Naive B cell (primary cell): ENCODE measurements at regions not wholly inside any gene's neighbourhood (a gene's known extent, or its start where the extent isn't known, plus 50 kb on each side); places are given as distances from the start of the nearest gene placed in this dataset.
"Not testable (repeated sequence)": the region's sequence is repeated elsewhere in the genome, so short reads cannot be mapped to it uniquely, and the experiment has no call there.

Source experiments
- ATAC-seq, 2 donors: fragments of 150-1000 bp; cut with Tn5 transposase; 2 replicates each; pipeline ENCODE4 v1.10.0; 2021; ENCODE audit warnings: low read depth in 2 of 2, mild to moderate bottlenecking in 2 of 2, moderate library complexity in 2 of 2
- DNase-seq: peaks from one replicate; pipeline ENCODE4 v3.0.0; 2022
- H3K27ac Mint-ChIP-seq, 6 donors: one replicate each; pipeline ENCODE4 v1.8.0; 2020 to 2022; ENCODE audit warnings: mild to moderate bottlenecking in 6 of 6, mixed read lengths in 6 of 6, moderate library complexity in 5 of 6, inconsistent platforms in 2 of 6
- H3K27me3 Mint-ChIP-seq, 3 donors: one replicate each; pipeline ENCODE4 v1.8.0; 2021 to 2022; ENCODE audit warnings: mixed read lengths in 3 of 3, mild to moderate bottlenecking in 1 of 3
- H3K36me3 Mint-ChIP-seq, 2 donors: one replicate each; pipeline ENCODE4 v1.8.0; 2020 to 2022; ENCODE audit warnings: mixed read lengths in 2 of 2, inconsistent platforms in 1 of 2, mild to moderate bottlenecking in 1 of 2
- H3K4me1 Mint-ChIP-seq, 3 donors: one replicate each; pipeline ENCODE4 v1.8.0; 2020 to 2022; ENCODE audit warnings: mixed read lengths in 3 of 3, inconsistent platforms in 1 of 3, mild to moderate bottlenecking in 1 of 3, moderate library complexity in 1 of 3
- H3K4me3 Mint-ChIP-seq, 8 donors: one replicate each; pipeline ENCODE4 v1.8.0; 2020 to 2022; ENCODE audit warnings: mild to moderate bottlenecking in 8 of 8, mixed read lengths in 8 of 8, moderate library complexity in 8 of 8, inconsistent platforms in 2 of 8
- H3K9me3 Mint-ChIP-seq, 7 donors: one replicate each; pipeline ENCODE4 v1.8.0; 2020 to 2022; ENCODE audit warnings: mixed read lengths in 7 of 7, mild to moderate bottlenecking in 5 of 7, inconsistent platforms in 2 of 7, moderate library complexity in 1 of 7

DNA sequence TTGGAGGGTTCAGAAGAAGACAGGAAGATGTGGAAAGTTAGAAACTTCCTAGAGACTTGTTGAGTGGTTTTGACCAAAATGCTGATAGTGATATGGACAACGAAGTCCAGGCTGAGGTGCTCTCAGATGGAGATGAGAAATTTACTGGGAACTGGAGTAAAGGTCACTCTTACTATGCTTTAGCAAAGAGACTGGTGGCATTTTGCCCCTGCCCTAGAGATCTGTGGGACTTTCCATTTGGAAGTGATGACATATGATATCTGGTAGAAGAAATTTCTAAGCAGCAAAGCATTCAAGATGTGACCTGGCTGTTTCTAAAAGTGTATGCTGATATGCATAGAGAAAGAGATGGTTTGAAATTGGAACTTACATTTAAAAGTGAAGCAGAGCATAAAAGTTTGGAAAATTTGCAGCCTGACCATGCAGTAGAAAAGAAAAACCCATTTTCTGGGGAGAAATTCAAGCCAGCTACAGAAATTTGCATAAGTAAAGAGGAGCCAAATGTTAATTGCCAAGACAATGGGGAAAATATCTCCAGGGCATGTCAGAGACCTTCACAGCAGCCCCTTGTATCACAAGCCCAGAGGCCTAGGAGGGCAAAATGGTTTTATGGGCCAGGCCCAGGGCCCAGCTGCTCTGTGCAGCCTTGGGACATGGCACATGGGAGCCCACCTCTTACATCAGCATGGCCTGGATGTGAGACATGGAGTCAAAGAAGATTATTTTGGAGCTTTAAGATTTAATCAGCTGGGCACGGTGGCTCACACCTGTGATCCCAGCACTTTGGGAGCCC is 63.1 kb upstream of the SLC1A4 start:
- ATAC-seq, DNase-seq, H3K27me3 Mint-ChIP-seq: not testable (repeated sequence)
- Mint-ChIP-seq H3K4me1 (peaks cover 61 to 89% (median 77%) of the 10 kb centered on the region in 3 donors), H3K27ac (peak overlapping the region; percentile 12 to 93 (median 68)), H3K36me3 (peaks cover 14 to 30% of the 10 kb centered on the region in 2 donors), H3K4me3 (peak overlapping the region in 4 of 8 donors; percentile 40 to 71 (median 48)), H3K9me3 (peaks cover 0 to 15% (median 9%) of the 10 kb centered on the region in 7 donors)

DNA sequence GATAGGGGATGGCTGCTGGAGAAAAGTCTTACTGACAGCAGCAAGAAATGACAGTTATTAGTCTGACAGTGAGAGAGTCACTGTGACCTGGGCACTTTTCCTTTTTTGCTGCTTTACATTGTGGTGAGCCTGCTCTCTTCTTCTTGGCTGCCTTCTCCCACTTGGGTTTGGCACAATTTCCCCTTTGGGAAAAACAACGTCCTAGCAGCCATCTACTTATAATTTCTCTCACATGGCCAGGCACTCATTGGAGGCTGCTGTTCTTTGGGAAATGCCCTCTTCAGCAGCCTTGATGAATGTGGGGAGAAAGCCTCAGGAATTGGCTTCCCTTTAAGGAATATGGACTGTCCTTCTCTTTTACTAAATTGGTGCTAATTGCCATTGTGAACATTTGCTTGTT is 60.4 kb upstream of the SLC1A4 start:
- Mint-ChIP-seq H3K4me1 (peaks cover 76 to 96% (median 83%) of the 10 kb centered on the region in 3 donors), H3K36me3 (peaks cover 14 to 30% of the 10 kb centered on the region in 2 donors), H3K27ac (peak overlapping the region; percentile 89 to 95 (median 92)), H3K9me3 (peaks cover 0 to 15% (median 9%) of the 10 kb centered on the region in 7 donors), H3K27me3 (no peaks in the 10 kb centered on the region), H3K4me3 (peak overlapping the region in 3 of 8 donors; percentile 3 to 96 (median 47))
- DNase-seq (no peak), ATAC-seq (no peak)

DNA sequence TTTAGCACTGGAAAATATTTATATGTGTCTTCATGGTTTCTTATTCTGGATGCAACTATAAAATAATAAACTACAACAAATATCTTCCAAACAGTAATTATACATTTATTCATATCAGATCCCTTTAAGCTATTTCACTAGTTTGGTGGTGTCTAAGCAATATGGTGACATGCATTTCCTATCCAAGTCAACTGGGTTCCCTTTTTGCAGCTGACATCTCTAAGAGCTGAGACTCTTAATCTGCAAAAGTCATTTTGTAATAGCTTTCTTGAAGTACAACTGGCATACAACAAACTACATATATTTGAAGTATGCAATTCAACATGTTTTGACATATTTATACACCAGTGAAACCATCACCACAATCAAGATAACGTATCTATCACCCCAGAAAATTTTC is 59.9 kb upstream of the SLC1A4 start:
- H3K4me3 Mint-ChIP-seq: peak overlapping the region; percentile 44 to 98 (median 96)
- ATAC-seq (no peak), DNase-seq (no peak)
- H3K27me3 Mint-ChIP-seq: no peaks in the 10 kb centered on the region
- H3K27ac Mint-ChIP-seq: peak overlapping the region; percentile 41 to 93 (median 89)
- H3K9me3 Mint-ChIP-seq: peaks cover 0 to 15% (median 9%) of the 10 kb centered on the region in 7 donors
- H3K36me3 Mint-ChIP-seq: peaks cover 14 to 30% of the 10 kb centered on the region in 2 donors
- peaks cover 76 to 96% (median 83%) of the 10 kb centered on the region in 3 donors for H3K4me1 Mint-ChIP-seq

DNA sequence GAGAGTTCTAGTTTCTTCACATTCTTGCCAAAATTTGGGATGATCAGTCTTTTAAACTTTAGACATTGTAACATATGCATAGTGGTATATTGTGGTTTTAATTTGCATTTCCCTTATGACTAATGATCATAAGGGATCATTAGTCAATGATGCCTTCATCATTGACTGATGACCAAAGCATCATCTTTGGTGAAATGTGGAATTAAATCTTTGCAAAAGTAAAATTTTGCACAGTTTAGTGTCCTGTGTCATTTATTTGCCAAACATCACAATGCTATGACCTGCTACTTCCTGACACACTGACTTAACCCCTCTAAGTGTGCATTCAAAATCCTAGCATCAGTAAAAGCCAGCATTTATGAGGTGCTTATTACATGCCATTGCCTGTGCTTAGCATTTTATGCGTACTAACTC is 58.9 kb upstream of the SLC1A4 start:
- H3K36me3 Mint-ChIP-seq: peaks cover 14 to 30% of the 10 kb centered on the region in 2 donors
- peak overlapping the region; percentile 81 to 97 (median 91) for H3K27ac Mint-ChIP-seq
- peaks cover 0 to 15% (median 9%) of the 10 kb centered on the region in 7 donors for H3K9me3 Mint-ChIP-seq
- peaks cover 83 to 98% (median 88%) of the 10 kb centered on the region in 3 donors for H3K4me1 Mint-ChIP-seq
- H3K4me3 Mint-ChIP-seq: peak overlapping the region; percentile 91 to 98 (median 96)
- no peaks in the 10 kb centered on the region for H3K27me3 Mint-ChIP-seq
- ATAC-seq (no peak), DNase-seq (no peak)

DNA sequence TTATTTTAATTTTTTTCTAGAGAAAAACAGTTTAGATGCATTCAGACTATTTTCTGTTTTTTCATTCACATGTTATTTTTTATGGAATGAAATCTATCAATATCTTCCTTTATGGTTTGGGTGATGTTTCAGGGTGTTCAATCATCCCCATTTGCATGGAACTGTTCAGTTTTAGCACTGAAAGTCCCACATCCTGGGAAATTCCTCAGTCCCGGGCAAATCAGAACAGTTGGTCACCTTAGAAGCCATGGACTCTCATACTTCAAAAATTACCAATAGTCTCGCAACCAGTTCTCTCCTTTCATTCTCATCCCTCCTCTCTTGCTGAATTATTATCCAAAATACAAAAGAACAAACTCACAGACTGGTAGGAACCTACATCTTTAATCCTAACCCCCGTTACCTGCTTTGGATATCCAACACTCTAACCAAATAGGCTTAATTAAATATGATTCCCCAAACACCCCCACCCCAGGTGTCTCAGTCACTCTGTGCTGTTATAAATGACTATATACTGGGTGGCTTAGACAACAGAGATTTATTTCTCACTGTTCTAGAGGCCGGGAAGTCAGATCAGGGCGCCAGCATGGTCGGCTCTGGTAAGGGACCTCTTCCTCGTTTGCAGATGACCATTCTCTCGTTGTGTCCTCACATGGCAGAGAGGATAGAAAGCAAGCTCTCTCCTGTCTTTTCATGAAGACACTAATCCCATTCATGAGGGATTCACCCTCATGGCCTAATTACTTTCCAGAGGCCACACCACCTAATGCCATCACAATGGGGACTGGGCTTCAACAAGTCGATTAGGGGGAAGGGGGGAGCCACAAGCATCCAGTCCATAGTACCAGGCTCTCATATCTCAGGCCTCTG is 57.7 kb upstream of the SLC1A4 start:
- H3K27me3 Mint-ChIP-seq: no peaks in the 10 kb centered on the region
- H3K9me3 Mint-ChIP-seq: peaks cover 0 to 14% (median 5%) of the 10 kb centered on the region in 7 donors
- DNase-seq (no peak), ATAC-seq (no peak)
- H3K4me3 Mint-ChIP-seq: peak overlapping the region; percentile 91 to 98 (median 96)
- peaks cover 86 to 98% (median 89%) of the 10 kb centered on the region in 3 donors for H3K4me1 Mint-ChIP-seq
- peak overlapping the region; percentile 88 to 98 (median 94) for H3K27ac Mint-ChIP-seq
- H3K36me3 Mint-ChIP-seq: peaks cover 13 to 18% of the 10 kb centered on the region in 2 donors

DNA sequence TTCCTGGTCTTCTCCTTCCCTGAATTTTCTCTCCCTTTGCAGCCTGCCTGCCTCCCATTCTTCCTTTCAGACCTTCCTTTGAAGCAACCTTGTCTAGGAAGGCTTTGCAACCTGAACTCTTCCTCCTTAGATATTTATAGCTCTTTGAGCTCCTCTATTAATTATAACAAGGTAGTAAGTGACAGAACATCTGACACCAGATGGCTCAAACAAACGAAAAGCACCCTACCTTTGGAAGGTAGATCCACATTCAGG is 57.2 kb upstream of the SLC1A4 start:
- peak overlapping the region; percentile 91 to 98 (median 96) for H3K4me3 Mint-ChIP-seq
- H3K9me3 Mint-ChIP-seq: peaks cover 0 to 12% (median 5%) of the 10 kb centered on the region in 7 donors
- H3K4me1 Mint-ChIP-seq: peaks cover 84 to 99% (median 90%) of the 10 kb centered on the region in 3 donors
- peak overlapping the region; percentile 88 to 98 (median 92) for H3K27ac Mint-ChIP-seq
- DNase-seq (no peak), ATAC-seq (no peak)
- peaks cover 10 to 14% of the 10 kb centered on the region in 2 donors for H3K36me3 Mint-ChIP-seq
- no peaks in the 10 kb centered on the region for H3K27me3 Mint-ChIP-seq

DNA sequence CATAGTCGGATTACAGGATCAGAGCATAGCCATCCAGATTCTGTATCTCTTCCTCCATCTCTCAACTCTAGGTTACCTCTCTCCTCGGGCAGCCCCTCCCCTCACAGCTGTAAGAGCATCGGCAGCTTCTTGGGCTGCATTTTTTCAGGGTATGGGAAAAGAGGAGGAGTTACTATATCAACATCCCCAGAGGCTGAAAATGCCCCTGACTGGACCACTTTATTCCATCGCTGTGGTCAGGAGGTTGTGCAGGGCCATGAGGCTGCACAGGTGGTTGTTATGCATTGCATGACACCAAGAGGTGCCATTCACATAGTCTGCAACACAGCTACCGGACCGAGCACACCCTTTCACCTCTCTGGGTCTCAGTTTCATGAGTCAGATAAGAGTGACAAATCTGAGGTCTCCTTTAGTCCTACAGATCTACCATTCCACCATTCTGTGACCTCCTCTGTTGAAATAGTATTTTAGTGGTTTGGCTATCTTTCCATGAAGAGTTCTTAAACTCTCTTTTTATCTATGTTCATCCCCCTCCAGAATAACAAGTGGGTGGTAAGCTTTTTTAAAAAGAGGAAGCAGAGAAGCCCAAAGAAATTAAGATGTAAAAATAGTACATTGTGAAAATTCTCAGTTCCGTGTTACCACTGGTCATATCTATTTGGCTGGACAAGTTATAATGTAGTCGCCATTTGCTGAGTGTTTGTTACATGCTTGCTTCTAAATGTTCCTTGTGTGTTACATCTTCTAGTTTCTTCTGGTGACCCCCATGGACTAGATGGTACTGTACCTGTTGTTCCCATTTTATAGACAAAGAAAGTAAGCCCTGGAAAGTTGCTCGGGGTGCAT is 56.6 kb upstream of the SLC1A4 start:
- Mint-ChIP-seq H3K27ac (peak overlapping the region; percentile 84 to 98 (median 91)), H3K4me1 (peaks cover 80 to 99% (median 84%) of the 10 kb centered on the region in 3 donors), H3K27me3 (no peaks in the 10 kb centered on the region), H3K4me3 (peak overlapping the region; percentile 91 to 98 (median 96)), H3K36me3 (peaks cover 5 to 9% of the 10 kb centered on the region in 2 donors), H3K9me3 (peaks cover 0 to 7% (median 0%) of the 10 kb centered on the region in 7 donors)
- DNase-seq (peak; percentile 64), ATAC-seq (peak; percentile 76 to 79)

DNA sequence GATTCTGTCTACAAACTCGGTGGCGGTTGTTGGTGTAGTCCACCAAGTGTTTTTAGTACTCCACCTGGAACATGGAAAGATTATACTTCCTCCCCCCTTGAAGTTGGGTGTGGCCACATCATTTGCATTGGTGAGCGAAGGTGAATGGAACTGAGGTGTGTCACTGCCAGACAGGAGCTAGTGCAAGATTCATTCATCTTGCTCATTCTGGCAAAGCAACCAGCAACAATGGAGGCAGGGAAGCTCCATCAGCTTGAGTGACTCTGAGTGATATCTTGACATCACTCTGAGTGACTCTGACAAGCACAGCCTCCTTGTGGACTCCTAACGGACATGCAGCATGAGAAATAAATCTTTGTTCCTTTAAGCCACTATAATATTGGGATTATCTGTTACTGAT is 54.7 kb upstream of the SLC1A4 start:
- ATAC-seq: no peak
- peaks cover 3 to 7% of the 10 kb centered on the region in 2 donors for H3K36me3 Mint-ChIP-seq
- peaks cover 81 to 99% (median 84%) of the 10 kb centered on the region in 3 donors for H3K4me1 Mint-ChIP-seq
- H3K27ac Mint-ChIP-seq: peak overlapping the region; percentile 78 to 94 (median 88)
- no peak for DNase-seq
- peak overlapping the region; percentile 30 to 95 (median 73) for H3K4me3 Mint-ChIP-seq
- H3K27me3 Mint-ChIP-seq: no peaks in the 10 kb centered on the region
- H3K9me3 Mint-ChIP-seq: peaks cover 0 to 6% (median 0%) of the 10 kb centered on the region in 7 donors

DNA sequence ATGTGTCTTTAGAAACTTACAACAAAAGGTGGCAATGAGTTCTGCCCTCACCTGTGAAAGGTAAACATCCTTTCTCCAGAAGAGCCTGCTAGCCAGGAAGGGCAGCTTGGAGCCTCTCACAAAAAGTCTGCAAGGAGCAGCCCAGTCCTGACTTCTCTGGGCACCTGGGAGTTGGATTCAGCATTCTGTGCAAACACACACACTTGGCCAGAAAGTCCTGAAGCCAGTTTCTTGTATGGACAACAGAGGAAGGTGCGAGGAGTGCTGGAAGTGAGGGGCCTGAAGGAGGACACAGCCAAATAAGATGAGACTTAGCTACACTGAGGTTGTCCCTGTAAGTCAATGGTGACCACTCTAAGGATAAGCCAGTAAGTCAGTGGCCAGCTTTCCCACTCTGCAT is 52.4 kb upstream of the SLC1A4 start:
- DNase-seq (no peak), ATAC-seq (no peak)
- peaks cover 66 to 95% (median 76%) of the 10 kb centered on the region in 3 donors for H3K4me1 Mint-ChIP-seq
- peak overlapping the region; percentile 24 to 85 (median 54) for H3K4me3 Mint-ChIP-seq
- no peaks in the 10 kb centered on the region for H3K27me3 Mint-ChIP-seq
- H3K36me3 Mint-ChIP-seq: peaks cover 0 to 3% of the 10 kb centered on the region in 2 donors
- peaks cover 0 to 6% (median 0%) of the 10 kb centered on the region in 7 donors for H3K9me3 Mint-ChIP-seq
- H3K27ac Mint-ChIP-seq: peak overlapping the region; percentile 36 to 97 (median 89)

DNA sequence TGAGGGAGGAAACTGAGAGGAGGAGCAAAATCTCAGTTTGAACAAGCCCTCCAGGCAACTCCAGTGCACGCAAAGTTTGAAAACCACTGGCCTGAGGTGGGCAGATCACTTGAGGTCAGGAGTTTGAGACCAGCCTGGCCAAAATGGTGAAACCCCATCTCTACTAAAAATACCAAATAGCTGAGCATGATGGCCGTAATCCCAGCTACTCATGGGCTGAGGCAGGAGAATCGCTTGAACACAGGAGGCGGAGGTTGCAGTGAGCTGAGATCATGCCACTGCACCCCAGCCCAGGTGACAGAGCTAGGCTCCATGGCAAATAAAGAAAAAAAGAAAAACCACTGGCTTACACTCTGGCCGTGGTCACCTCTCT is 51.9 kb upstream of the SLC1A4 start:
- not testable (repeated sequence) for H3K9me3 Mint-ChIP-seq, H3K27me3 Mint-ChIP-seq, H3K36me3 Mint-ChIP-seq, ATAC-seq, DNase-seq
- Mint-ChIP-seq H3K4me1 (peaks cover 66 to 95% (median 76%) of the 10 kb centered on the region in 3 donors), H3K4me3 (peak overlapping the region; percentile 40 to 89 (median 79)), H3K27ac (peak overlapping the region; percentile 36 to 97 (median 92))

DNA sequence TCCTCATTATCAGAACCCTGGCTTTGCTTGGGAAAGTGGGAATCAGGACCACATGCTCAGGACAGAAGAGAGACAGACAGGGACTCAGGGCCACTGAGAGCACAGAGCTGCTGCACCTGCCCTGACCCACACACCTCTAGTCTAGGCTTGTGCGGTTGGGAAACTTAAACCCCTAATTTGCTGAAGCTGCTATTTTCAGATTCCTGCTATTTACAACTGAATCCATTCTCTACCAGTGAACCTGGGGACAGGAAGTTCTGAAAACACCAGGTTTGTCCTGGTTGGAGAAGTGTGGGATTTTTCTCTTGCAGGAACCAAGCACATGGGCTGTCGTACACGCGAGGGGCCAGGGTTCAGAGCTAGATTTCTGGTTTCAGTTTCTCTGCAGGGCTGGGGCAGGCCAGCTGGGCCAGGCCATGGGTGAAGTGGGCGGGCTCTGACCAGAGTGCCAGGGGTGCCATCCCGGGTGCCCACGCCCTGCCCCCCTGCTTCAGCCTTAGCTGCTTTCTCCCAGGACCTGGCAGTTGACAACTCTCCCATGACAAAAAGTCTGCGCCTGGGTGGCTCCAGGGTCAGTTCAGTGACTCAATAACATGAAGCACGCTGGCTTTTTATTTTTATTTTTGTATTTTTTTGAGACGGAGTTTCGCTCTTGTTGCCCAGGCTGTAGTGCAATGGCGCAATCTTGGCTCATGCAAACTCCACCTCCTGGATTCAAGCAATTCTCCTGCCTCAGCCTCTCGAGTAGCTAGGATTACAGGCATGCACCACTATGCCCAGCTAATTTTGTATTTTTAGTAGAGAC is 51.3 kb upstream of the SLC1A4 start:
- Mint-ChIP-seq H3K36me3 (peaks cover 0 to 3% of the 10 kb centered on the region in 2 donors), H3K9me3 (peaks cover 0 to 6% (median 0%) of the 10 kb centered on the region in 7 donors), H3K4me1 (peaks cover 62 to 95% (median 72%) of the 10 kb centered on the region in 3 donors), H3K4me3 (peak overlapping the region; percentile 40 to 89 (median 79)), H3K27ac (peak overlapping the region; percentile 79 to 97 (median 92)), H3K27me3 (no peaks in the 10 kb centered on the region)
- ATAC-seq (peak; percentile 55 to 62), DNase-seq (peak; percentile 58)
